GM12873 (cell line): ENCODE measurements at regions not wholly inside any gene's neighbourhood (a gene's known extent, or its start where the extent isn't known, plus 50 kb on each side); places are given as distances from the start of the nearest gene placed in this dataset.

Experiments
- TF ChIP-seq, protein P1 (sequence below): IDR thresholded peaks from 2 replicates; pipeline ENCODE4 v1.5.1; 2012; ENCODE audit warnings: low read depth, mild to moderate bottlenecking, moderate library complexity, low read length, control low read depth; ENCODE audit not compliant: insufficient read depth; ENCODE audit errors: missing control alignments

DNA sequence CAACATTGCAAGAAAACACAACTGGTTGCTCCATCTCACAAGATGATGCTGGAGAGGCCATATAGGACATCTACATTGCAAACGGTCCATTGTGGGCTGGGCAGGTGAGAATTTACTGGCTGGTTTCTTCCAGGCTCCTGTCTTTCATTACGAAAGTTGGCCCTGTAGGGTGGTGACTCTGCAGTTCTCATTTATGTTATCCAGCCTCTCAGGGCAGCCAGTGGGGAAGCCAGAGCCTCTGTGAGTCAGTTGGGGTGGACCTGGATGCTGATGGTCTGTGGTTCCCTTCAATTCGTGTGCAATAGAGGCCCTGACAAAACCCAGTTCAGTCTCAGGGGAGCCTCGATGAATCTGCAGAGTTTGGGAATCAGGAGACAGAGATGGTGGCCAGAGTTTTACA lies 341.0 kb upstream of the CCL2 start:
- TF ChIP-seq, protein P1, sequence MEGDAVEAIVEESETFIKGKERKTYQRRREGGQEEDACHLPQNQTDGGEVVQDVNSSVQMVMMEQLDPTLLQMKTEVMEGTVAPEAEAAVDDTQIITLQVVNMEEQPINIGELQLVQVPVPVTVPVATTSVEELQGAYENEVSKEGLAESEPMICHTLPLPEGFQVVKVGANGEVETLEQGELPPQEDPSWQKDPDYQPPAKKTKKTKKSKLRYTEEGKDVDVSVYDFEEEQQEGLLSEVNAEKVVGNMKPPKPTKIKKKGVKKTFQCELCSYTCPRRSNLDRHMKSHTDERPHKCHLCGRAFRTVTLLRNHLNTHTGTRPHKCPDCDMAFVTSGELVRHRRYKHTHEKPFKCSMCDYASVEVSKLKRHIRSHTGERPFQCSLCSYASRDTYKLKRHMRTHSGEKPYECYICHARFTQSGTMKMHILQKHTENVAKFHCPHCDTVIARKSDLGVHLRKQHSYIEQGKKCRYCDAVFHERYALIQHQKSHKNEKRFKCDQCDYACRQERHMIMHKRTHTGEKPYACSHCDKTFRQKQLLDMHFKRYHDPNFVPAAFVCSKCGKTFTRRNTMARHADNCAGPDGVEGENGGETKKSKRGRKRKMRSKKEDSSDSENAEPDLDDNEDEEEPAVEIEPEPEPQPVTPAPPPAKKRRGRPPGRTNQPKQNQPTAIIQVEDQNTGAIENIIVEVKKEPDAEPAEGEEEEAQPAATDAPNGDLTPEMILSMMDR, result no peak

DNA sequence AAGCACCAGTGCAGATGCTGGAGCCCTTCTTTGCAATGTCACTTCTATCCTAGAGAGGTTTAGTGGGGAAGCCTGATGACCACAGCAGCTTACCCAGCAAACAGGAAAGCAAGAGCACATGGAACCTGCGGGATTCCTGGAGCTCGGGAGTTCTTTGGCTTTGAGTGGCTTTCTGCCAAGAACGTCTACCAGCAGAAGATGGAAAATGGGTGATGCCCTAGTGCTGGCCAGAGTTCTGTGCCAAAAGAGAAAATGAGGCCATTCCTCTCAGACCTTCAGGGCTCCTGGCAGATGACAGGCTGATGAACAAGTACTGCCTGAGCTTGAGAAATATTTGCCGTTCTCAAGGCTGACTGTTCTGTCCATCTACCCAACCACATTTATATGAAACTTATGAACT lies 332.1 kb upstream of the CCL2 start:
- TF ChIP-seq, protein P1, result no peak

DNA sequence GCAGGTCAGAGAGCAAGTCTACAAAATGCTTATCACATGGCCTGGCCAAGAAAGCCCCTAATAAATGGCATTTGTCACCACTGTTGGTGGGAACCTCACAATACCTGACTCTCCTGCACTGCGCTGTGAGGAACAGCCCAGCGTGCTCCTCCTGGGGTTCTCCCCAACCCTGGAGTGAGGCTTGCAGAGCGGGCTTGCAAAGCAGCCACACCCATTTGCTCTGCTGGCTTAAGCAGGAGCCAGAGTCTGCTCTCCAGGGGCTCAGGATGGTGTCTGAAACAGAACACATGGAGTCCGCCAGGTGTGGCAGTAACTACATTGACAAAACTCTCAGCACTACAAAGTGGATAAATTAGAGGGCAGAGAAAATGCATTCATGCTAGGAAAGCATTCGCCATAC lies 331.0 kb upstream of the CCL2 start:
- TF ChIP-seq, protein P1, result no peak

DNA sequence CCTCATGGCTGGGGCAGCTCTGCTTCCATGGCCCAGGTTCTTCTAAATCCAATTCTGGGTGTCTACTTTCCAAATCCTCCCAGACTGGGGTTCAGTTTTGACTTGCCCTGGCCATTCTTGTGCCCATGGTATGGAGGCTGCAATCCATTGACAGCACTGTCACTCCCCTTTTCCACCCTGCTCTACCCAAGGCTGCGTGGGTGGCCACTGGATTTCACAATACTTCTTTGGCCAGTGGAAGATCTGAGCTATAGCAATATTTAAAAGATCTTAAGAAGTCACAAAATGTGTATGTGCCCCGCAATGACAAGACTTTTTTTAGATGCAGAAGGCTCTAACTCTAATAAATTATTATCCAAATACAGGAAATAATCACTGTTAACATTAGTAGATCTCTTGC lies 329.4 kb upstream of the CCL2 start:
- TF ChIP-seq, protein P1, result no peak

DNA sequence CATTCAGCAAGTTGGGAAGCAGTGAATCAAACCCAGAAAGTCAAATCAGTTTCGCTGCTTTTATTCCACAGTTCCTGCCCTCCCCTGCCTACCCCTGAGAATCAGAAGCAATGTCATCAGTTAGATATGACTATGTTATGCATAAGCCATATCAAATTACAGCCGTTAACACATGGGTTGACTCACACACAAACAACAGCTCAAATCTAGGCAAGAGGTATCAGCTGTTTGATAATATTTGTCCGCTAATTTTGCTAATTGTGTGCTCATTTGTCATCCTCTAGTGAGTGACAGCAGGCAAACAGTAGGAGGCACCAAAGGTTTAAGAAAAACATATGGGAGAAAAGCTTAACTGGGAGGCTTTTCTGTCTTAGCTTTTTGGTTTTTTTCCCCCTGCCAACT lies 327.4 kb upstream of the CCL2 start:
- TF ChIP-seq, protein P1, result peak; percentile 62

DNA sequence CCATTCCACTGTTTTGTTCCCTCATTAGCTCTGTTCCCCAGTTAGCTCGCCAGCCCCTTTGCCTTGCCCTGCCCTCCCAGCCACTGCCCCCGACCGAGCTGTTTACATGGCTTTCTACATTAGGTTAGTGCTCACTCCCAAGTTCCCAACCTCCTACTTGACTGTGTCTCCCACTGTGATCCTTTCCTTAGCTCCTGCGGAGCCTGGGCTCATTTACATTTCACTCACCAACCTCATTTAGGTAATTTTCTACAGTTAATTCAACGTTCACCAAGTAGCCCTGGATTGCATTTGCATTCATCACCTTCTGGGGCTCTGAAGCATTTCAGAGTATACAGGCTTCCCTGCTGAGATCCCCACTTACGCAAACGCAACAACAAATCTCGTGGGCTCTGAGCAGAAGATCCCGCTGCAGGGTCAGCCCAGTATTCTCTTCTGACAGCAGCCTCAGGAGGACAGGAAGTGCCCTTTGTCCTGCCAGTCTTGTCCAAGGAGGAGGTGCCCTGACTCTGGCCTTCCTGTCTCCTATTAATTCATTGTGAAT lies 325.8 kb upstream of the CCL2 start:
- TF ChIP-seq, protein P1, result no peak

DNA sequence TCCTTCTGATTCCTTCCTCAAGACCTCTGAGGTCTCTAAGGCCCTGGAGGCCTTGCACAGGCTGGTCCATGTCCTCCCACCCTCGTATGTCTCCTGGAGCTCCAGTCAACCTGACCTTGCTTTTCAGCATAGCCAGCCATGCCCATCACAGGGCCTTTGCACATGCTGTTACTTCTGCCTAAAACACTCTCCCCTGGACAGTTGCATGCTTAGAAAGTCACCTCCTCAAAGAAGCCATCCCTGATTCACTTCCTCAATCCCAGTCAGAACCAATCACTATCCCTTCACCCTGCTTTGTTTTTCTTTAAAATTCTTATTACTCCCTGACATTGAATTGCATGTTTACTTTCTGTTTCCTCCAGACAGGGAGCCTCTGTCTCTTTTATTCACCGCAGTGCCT lies 322.1 kb upstream of the CCL2 start:
- TF ChIP-seq, protein P1, result no peak

DNA sequence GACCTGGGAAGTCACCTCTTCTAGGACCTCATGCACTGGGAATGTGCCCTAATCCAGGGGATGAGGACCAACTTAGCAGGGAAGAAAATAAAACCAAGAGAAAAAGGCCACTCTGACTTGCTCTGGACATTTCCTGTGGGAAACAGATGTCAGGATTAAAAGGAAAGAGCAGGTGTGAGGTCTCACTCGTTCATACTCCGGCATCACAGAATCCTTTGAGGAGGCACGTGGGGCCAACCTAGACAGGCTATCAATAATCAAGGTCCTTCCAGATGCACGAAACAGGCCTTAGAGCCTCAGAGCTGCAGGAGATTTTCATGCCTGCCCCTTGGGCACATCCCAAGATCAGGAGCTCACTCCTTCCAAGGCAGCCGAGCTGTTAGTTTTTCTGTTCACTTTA lies 321.5 kb upstream of the CCL2 start:
- TF ChIP-seq, protein P1, result no peak
